ENCODE measurements at regions not wholly inside any gene's neighbourhood (a gene's known extent, or its start where the extent isn't known, plus 50 kb on each side); places are given as distances from the start of the nearest gene placed in this dataset.

DNA sequence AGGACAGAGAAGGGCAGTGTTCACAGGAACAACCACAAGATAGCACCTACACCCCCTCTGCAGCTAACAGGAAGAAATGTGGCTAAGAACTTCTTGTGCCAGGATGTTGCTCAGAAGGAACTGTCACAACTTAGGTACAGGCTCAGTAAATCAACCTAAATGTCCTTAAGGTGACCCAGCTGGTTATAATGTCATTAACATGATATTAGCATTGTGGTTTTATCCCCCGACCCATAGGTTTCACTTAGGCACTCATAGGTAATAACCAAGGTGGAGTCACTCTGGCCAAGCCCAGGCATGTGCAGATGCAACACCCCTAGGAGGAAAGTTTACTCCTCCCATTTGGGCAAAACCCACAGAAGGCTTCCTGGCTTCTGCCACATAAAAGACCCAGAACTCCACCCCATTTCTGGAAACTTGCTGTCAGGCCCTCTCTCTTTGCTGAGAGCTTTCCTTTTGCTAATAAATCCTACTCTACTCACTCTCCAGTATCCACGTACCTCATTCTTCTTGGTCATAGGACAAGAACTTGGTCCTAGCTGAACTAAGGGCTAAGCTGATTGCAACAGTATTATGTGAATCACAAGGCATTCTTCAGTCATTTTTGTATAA lies 951.3 kb downstream of the SLITRK5 start:
- no peaks in the 10 kb centered on the region for H3K9me3 ChIP-seq

GRCh38 chr13:88623150-88623549 lies 952.0 kb downstream of the SLITRK5 start:
- DNase-seq, result no peak
- 68 to 91% methylated on average over 2 of the region's 2 CpGs for WGBS, 2 donors (ENCODE audit: low coverage in 1 of 2)
- Histone ChIP-seq H3K4me1 (no peaks in the 10 kb centered on the region), H3K4me3 (no peak overlapping the region), H3K9me3 (no peaks in the 10 kb centered on the region), H3K27ac (no peak overlapping the region), H3K27me3 (no peaks in the 10 kb centered on the region), H3K36me3 (no peaks in the 10 kb centered on the region)
- TF ChIP-seq POLR2A (IDR thresholded peaks at IDR 0.05) (no peak), CTCF (IDR thresholded peaks at IDR 0.05) (no peak), EP300 (IDR thresholded peaks at IDR 0.05; ENCODE audit: low read depth) (no peak)
- intact Hi-C loops (cut with DNase I; ENCODE audit: low total_unique reads) (no loop called here), in situ Hi-C loops (cut with MboI; ENCODE audit: low pct_ligation_motif_present in 1 of 4, low pct_unique_long_range_greater_than_20kb in 1 of 4, low sequenced_read_pairs in 3 of 4) (no loop called here)

More for the DNA sequence above, 951.3 kb downstream of the SLITRK5 start:
- no peaks in the 10 kb centered on the region for H3K4me1 ChIP-seq
- intact Hi-C loops (cut with DNase I; ENCODE audit: low total_unique reads) (no loop called here), in situ Hi-C loops (cut with MboI; ENCODE audit: low pct_ligation_motif_present in 1 of 4, low pct_unique_long_range_greater_than_20kb in 1 of 4, low sequenced_read_pairs in 3 of 4) (no loop called here)
- TF ChIP-seq EP300 (IDR thresholded peaks at IDR 0.05; ENCODE audit: low read depth), result no peak
- TF ChIP-seq POLR2AphosphoS5 (IDR thresholded peaks at IDR 0.05), result no peak
- TF ChIP-seq POLR2A (IDR thresholded peaks at IDR 0.05), result no peak
- no peak for TF ChIP-seq CTCF (IDR thresholded peaks at IDR 0.05)
- no peaks in the 10 kb centered on the region for H3K27me3 ChIP-seq
- H3K4me3 ChIP-seq, result no peak overlapping the region
- H3K36me3 ChIP-seq, result no peaks in the 10 kb centered on the region
- no peak overlapping the region for H3K27ac ChIP-seq
- 64 to 100% methylated on average over 1 to 2 of the region's 2 CpGs for WGBS, 2 donors (ENCODE audit: low coverage in 1 of 2)
- no peak for DNase-seq

GRCh38 chr13:88627071-88627470 lies 955.9 kb downstream of the SLITRK5 start:
- 46 to 67% methylated on average over 3 of the region's 3 CpGs for WGBS, 2 donors (ENCODE audit: low coverage in 1 of 2)
- H3K9me3 ChIP-seq, result no peaks in the 10 kb centered on the region
- DNase-seq, result no peak
- TF ChIP-seq POLR2AphosphoS5 (IDR thresholded peaks at IDR 0.05) (no peak), CTCF (IDR thresholded peaks at IDR 0.05) (no peak), POLR2A (IDR thresholded peaks at IDR 0.05) (no peak), EP300 (IDR thresholded peaks at IDR 0.05; ENCODE audit: low read depth) (no peak)
- no peaks in the 10 kb centered on the region for H3K27me3 ChIP-seq
- H3K36me3 ChIP-seq, result no peaks in the 10 kb centered on the region
- no peak overlapping the region for H3K27ac ChIP-seq
- intact Hi-C loops (cut with DNase I; ENCODE audit: low total_unique reads) (no loop called here), in situ Hi-C loops (cut with MboI; ENCODE audit: low pct_ligation_motif_present in 1 of 4, low pct_unique_long_range_greater_than_20kb in 1 of 4, low sequenced_read_pairs in 3 of 4) (no loop called here)
- no peak overlapping the region for H3K4me3 ChIP-seq
- H3K4me1 ChIP-seq, result no peaks in the 10 kb centered on the region

DNA sequence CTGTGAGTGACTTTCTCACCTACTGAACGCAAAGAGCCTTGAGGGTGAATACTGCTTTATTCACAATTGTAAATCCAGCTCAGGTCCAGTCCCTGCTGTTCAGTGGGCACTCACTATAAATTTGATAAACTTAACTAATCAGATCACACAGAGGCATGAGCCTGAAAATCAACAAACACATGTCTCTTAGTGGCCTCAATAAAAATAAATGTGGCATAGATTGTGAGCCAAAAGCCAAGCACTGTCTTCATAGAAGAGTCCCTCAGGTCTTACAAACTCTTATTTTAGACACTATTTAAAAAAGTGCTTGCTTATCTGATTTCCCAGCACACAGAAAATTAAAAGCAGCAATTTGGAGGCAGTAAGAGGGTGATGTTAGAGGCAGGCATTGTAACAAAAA lies 957.7 kb downstream of the SLITRK5 start:
- in situ Hi-C loops (cut with MboI; ENCODE audit: low pct_ligation_motif_present in 1 of 4, low pct_unique_long_range_greater_than_20kb in 1 of 4, low sequenced_read_pairs in 3 of 4), result no loop called here
- no peaks in the 10 kb centered on the region for H3K9me3 ChIP-seq

More for the DNA sequence above, 957.7 kb downstream of the SLITRK5 start:
- TF ChIP-seq POLR2AphosphoS5 (IDR thresholded peaks at IDR 0.05) (no peak), POLR2A (IDR thresholded peaks at IDR 0.05) (no peak), CTCF (IDR thresholded peaks at IDR 0.05) (no peak), EP300 (IDR thresholded peaks at IDR 0.05; ENCODE audit: low read depth) (no peak)
- intact Hi-C loops (cut with DNase I; ENCODE audit: low total_unique reads), result no loop called here
- H3K4me1 ChIP-seq, result no peaks in the 10 kb centered on the region
- no peak overlapping the region for H3K27ac ChIP-seq
- no peaks in the 10 kb centered on the region for H3K27me3 ChIP-seq
- DNase-seq, result no peak
- WGBS, 2 donors (ENCODE audit: low coverage in 1 of 2), result 53% methylated on average over 1 of the region's 1 CpG; no CpG with 5 or more reads in 1 of the 2 donors
- no peak overlapping the region for H3K4me3 ChIP-seq
- no peaks in the 10 kb centered on the region for H3K36me3 ChIP-seq
